ENCODE measurements at regions not wholly inside any gene's neighbourhood (a gene's known extent, or its start where the extent isn't known, plus 50 kb on each side); places are given as distances from the start of the nearest gene placed in this dataset.
"Not testable (repeated sequence)": the region's sequence is repeated elsewhere in the genome, so short reads cannot be mapped to it uniquely, and the experiment has no call there.

- no peak for DNase-seq (ENCODE audit: low read depth, low spot score)
These were observed 437.2 kb upstream of the SYT4 start for GRCh38 chr18:43714343-43715010.

- no peak for DNase-seq (ENCODE audit: low read depth, low spot score)
These were observed 442.0 kb upstream of the SYT4 start for GRCh38 chr18:43719267-43719795.

- DNase-seq (ENCODE audit: low read depth, low spot score): no peak
These were observed 442.8 kb upstream of the SYT4 start for GRCh38 chr18:43720041-43720440.

- DNase-seq (ENCODE audit: low read depth, low spot score): no peak
These were observed 458.3 kb upstream of the SYT4 start for GRCh38 chr18:43735570-43735969.

- DNase-seq (ENCODE audit: low read depth, low spot score): no peak
These were observed 467.9 kb upstream of the SYT4 start for GRCh38 chr18:43744960-43745745.

- DNase-seq (ENCODE audit: low read depth, low spot score): no peak
These were observed 473.9 kb upstream of the SYT4 start for GRCh38 chr18:43751203-43751602.

GRCh38 chr18:43751835-43752234, 474.5 kb upstream of the SYT4 start:
- DNase-seq (ENCODE audit: low read depth, low spot score): no peak

GRCh38 chr18:43757273-43757672, 480.0 kb upstream of the SYT4 start:
- DNase-seq (ENCODE audit: low read depth, low spot score): no peak

GRCh38 chr18:43758734-43759133, 481.4 kb upstream of the SYT4 start:
- DNase-seq (ENCODE audit: low read depth, low spot score): no peak

- no peak for DNase-seq (ENCODE audit: low read depth, low spot score)
These were observed 482.7 kb upstream of the SYT4 start for GRCh38 chr18:43760010-43760409.

GRCh38 chr18:43772907-43773306, 495.6 kb upstream of the SYT4 start:
- DNase-seq (ENCODE audit: low read depth, low spot score): no peak

GRCh38 chr18:43774497-43774896, 497.2 kb upstream of the SYT4 start:
- DNase-seq (ENCODE audit: low read depth, low spot score): no peak

- no peak for DNase-seq (ENCODE audit: low read depth, low spot score)
These were observed 498.3 kb upstream of the SYT4 start for GRCh38 chr18:43775591-43775990.

- no peak for DNase-seq (ENCODE audit: low read depth, low spot score)
These were observed 499.7 kb upstream of the SYT4 start for GRCh38 chr18:43776997-43777396.

GRCh38 chr18:43777636-43778304, 500.5 kb upstream of the SYT4 start:
- DNase-seq (ENCODE audit: low read depth, low spot score): no peak

- DNase-seq (ENCODE audit: low read depth, low spot score): no peak
These were observed 503.6 kb upstream of the SYT4 start for GRCh38 chr18:43780782-43781340.

GRCh38 chr18:43785158-43785557, 507.9 kb upstream of the SYT4 start:
- DNase-seq (ENCODE audit: low read depth, low spot score): no peak

GRCh38 chr18:43786893-43787292, 509.6 kb upstream of the SYT4 start:
- DNase-seq (ENCODE audit: low read depth, low spot score): no peak

- not testable (repeated sequence) for DNase-seq (ENCODE audit: low read depth, low spot score)
These were observed 510.4 kb upstream of the SYT4 start for GRCh38 chr18:43787721-43788120.

- DNase-seq (ENCODE audit: low read depth, low spot score): no peak
These were observed 512.1 kb upstream of the SYT4 start for GRCh38 chr18:43789234-43790000.

- DNase-seq (ENCODE audit: low read depth, low spot score): no peak
These were observed 516.6 kb upstream of the SYT4 start for GRCh38 chr18:43793910-43794309.
